Keratinocyte (primary cell): ENCODE measurements at regions not wholly inside any gene's neighbourhood (a gene's known extent, or its start where the extent isn't known, plus 50 kb on each side); places are given as distances from the start of the nearest gene placed in this dataset.

Experiments
- EZH2 ChIP-seq: IDR thresholded peaks from one replicate; pipeline ENCODE4 v1.6.1; 2012; ENCODE audit warnings: inconsistent platforms, mild to moderate bottlenecking, low read length, moderate library complexity
- TF ChIP-seq, protein P1 (sequence below), 3 experiments: IDR thresholded peaks in 1 of 3; conservative IDR thresholded peaks in 1 of 3; optimal IDR thresholded peaks in 1 of 3; 2 replicates in 2 of 3; 3 replicates in 1 of 3; pipeline versions ENCODE3 to v1.5.1; 2011; ENCODE audit warnings: low read length in 3 of 3, mild to moderate bottlenecking in 3 of 3, moderate library complexity in 2 of 3, control low read depth in 1 of 3, inconsistent platforms in 1 of 3; ENCODE audit not compliant: insufficient read depth in 2 of 3; ENCODE audit errors: extremely low read depth in 1 of 3

DNA sequence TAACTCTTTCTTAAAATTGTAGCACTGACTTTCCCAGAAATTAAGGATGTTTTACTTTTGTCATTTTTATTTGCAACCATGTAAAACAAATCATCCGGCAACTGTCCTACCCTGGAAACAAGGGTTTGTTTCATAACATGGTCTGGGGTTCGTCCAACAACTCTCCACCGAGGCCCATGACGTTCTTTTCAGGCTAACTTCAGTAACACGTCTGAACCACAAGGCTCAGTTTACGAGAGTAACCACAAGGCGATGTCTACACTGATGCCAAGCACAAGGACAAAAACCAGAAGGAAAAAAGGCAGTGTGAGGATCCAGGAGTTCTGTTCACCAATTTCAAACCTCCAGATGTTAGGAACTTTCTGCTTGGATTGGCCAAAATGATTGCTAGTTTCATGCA is 546.1 kb downstream of the NTRK3 start:
- TF ChIP-seq, protein P1, sequence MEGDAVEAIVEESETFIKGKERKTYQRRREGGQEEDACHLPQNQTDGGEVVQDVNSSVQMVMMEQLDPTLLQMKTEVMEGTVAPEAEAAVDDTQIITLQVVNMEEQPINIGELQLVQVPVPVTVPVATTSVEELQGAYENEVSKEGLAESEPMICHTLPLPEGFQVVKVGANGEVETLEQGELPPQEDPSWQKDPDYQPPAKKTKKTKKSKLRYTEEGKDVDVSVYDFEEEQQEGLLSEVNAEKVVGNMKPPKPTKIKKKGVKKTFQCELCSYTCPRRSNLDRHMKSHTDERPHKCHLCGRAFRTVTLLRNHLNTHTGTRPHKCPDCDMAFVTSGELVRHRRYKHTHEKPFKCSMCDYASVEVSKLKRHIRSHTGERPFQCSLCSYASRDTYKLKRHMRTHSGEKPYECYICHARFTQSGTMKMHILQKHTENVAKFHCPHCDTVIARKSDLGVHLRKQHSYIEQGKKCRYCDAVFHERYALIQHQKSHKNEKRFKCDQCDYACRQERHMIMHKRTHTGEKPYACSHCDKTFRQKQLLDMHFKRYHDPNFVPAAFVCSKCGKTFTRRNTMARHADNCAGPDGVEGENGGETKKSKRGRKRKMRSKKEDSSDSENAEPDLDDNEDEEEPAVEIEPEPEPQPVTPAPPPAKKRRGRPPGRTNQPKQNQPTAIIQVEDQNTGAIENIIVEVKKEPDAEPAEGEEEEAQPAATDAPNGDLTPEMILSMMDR (optimal IDR thresholded peaks at IDR 0.05 in 1 of 3, IDR thresholded peaks at IDR 0.05 in 1 of 3, conservative IDR thresholded peaks at IDR 0.05 in 1 of 3; ENCODE audit: extremely low read depth in 1 of 3, insufficient read depth in 2 of 3, low read length in 3 of 3) = no peak
- no peak for TF ChIP-seq EZH2
